GM23338 (cell line): ENCODE measurements at regions not wholly inside any gene's neighbourhood (a gene's known extent, or its start where the extent isn't known, plus 50 kb on each side); places are given as distances from the start of the nearest gene placed in this dataset.

Source experiments
- CREB1 ChIP-seq: fragments of 250-450 bp; sonication (Bioruptor Pico); IDR thresholded peaks from 2 replicates; pipeline ENCODE4 v1.5.0; 2020; ENCODE audit warnings: low read depth, mild to moderate bottlenecking, moderate library complexity
- CTCF ChIP-seq, 2 experiments: fragments of 200-600 bp in 1 of 2; sonication (generic) in 1 of 2; conservative IDR thresholded peaks; 2 replicates each; pipeline versions ENCODE4 v1.5.1 to v1.6.1; 2016 to 2017; ENCODE audit warnings: antibody characterized with exemption in 2 of 2, low read depth in 2 of 2, mild to moderate bottlenecking in 2 of 2, moderate library complexity in 1 of 2
- EZH2 ChIP-seq: fragments of 200-600 bp; sonication (generic); IDR thresholded peaks from one replicate; pipeline ENCODE4 v1.8.0; 2017; ENCODE audit warnings: antibody characterized with exemption, mild to moderate bottlenecking, low read depth; ENCODE audit not compliant: unreplicated experiment
- EZH2phosphoT487 ChIP-seq: fragments of 200-600 bp; sonication (generic); IDR thresholded peaks from one replicate; pipeline ENCODE4 v1.8.1; 2018; ENCODE audit warnings: antibody characterized with exemption; ENCODE audit not compliant: unreplicated experiment
- JUNB ChIP-seq: IDR thresholded peaks from one replicate; pipeline ENCODE4 v1.6.1; 2016; ENCODE audit warnings: antibody characterized with exemption; ENCODE audit not compliant: unreplicated experiment
- POLR2AphosphoS5 ChIP-seq: IDR thresholded peaks from 2 replicates; pipeline ENCODE4 v1.6.1; 2016; ENCODE audit warnings: antibody characterized with exemption, low read depth
- STAT1 ChIP-seq: IDR thresholded peaks from one replicate; pipeline ENCODE4 v1.6.1; 2016; ENCODE audit warnings: antibody characterized with exemption; ENCODE audit not compliant: unreplicated experiment
- ZNF114 ChIP-seq: fragments of 250-450 bp; sonication (Bioruptor Pico); IDR thresholded peaks from 2 replicates; pipeline ENCODE4 v1.5.0; 2020; ENCODE audit warnings: mild to moderate bottlenecking, moderate library complexity
- ZNF331 ChIP-seq: fragments of 250-450 bp; sonication (Bioruptor Pico); IDR thresholded peaks from 2 replicates; pipeline ENCODE4 v1.5.0; 2020; ENCODE audit warnings: low read depth, mild to moderate bottlenecking, moderate library complexity
- TF ChIP-seq, protein P1 (sequence below): IDR thresholded peaks from one replicate; pipeline ENCODE4 v1.6.1; 2018; ENCODE audit warnings: antibody characterized with exemption; ENCODE audit not compliant: unreplicated experiment
- TF ChIP-seq, protein P2 (sequence below): IDR thresholded peaks from 2 replicates; pipeline ENCODE4 v1.6.1; 2016; ENCODE audit warnings: antibody characterized with exemption
- TF ChIP-seq, protein P3 (sequence below): fragments of 250-450 bp; sonication (Bioruptor Pico); IDR thresholded peaks from 2 replicates; pipeline ENCODE4 v1.5.0; 2020; ENCODE audit warnings: mild to moderate bottlenecking, moderate library complexity

DNA sequence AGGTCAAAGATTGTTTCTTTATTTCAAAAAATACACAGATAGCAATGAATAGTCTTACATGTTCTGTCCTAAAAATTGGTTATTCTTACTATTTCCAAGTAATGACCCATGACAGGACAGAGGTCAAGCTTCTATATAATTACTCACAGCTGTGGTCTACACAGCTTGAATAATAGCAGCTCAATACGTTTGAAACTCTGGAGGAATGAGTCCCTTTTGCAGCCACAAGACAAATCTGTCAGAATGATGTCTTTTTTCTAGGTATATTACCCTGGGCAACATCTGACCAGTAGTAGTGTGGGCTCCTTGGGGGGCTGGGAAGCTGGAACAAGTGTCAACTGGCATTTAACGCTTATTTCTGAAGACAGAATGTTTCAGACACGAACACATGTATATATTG is 84.9 kb upstream of the HTR1B start:
- TF ChIP-seq CTCF (conservative IDR thresholded peaks at IDR 0.05; ENCODE audit: low read depth in 2 of 2) (no peak), EZH2 (no peak), ZNF331 (CRISPR knock-in tag) (no peak), POLR2AphosphoS5 (no peak), EZH2phosphoT487 (no peak), CREB1 (CRISPR knock-in tag) (no peak), JUNB (no peak), ZNF114 (CRISPR knock-in tag) (no peak), STAT1 (no peak)
- TF ChIP-seq, protein P1, sequence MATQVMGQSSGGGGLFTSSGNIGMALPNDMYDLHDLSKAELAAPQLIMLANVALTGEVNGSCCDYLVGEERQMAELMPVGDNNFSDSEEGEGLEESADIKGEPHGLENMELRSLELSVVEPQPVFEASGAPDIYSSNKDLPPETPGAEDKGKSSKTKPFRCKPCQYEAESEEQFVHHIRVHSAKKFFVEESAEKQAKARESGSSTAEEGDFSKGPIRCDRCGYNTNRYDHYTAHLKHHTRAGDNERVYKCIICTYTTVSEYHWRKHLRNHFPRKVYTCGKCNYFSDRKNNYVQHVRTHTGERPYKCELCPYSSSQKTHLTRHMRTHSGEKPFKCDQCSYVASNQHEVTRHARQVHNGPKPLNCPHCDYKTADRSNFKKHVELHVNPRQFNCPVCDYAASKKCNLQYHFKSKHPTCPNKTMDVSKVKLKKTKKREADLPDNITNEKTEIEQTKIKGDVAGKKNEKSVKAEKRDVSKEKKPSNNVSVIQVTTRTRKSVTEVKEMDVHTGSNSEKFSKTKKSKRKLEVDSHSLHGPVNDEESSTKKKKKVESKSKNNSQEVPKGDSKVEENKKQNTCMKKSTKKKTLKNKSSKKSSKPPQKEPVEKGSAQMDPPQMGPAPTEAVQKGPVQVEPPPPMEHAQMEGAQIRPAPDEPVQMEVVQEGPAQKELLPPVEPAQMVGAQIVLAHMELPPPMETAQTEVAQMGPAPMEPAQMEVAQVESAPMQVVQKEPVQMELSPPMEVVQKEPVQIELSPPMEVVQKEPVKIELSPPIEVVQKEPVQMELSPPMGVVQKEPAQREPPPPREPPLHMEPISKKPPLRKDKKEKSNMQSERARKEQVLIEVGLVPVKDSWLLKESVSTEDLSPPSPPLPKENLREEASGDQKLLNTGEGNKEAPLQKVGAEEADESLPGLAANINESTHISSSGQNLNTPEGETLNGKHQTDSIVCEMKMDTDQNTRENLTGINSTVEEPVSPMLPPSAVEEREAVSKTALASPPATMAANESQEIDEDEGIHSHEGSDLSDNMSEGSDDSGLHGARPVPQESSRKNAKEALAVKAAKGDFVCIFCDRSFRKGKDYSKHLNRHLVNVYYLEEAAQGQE, result no peak
- TF ChIP-seq, protein P2, sequence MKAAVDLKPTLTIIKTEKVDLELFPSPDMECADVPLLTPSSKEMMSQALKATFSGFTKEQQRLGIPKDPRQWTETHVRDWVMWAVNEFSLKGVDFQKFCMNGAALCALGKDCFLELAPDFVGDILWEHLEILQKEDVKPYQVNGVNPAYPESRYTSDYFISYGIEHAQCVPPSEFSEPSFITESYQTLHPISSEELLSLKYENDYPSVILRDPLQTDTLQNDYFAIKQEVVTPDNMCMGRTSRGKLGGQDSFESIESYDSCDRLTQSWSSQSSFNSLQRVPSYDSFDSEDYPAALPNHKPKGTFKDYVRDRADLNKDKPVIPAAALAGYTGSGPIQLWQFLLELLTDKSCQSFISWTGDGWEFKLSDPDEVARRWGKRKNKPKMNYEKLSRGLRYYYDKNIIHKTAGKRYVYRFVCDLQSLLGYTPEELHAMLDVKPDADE, result no peak
- TF ChIP-seq, protein P3, sequence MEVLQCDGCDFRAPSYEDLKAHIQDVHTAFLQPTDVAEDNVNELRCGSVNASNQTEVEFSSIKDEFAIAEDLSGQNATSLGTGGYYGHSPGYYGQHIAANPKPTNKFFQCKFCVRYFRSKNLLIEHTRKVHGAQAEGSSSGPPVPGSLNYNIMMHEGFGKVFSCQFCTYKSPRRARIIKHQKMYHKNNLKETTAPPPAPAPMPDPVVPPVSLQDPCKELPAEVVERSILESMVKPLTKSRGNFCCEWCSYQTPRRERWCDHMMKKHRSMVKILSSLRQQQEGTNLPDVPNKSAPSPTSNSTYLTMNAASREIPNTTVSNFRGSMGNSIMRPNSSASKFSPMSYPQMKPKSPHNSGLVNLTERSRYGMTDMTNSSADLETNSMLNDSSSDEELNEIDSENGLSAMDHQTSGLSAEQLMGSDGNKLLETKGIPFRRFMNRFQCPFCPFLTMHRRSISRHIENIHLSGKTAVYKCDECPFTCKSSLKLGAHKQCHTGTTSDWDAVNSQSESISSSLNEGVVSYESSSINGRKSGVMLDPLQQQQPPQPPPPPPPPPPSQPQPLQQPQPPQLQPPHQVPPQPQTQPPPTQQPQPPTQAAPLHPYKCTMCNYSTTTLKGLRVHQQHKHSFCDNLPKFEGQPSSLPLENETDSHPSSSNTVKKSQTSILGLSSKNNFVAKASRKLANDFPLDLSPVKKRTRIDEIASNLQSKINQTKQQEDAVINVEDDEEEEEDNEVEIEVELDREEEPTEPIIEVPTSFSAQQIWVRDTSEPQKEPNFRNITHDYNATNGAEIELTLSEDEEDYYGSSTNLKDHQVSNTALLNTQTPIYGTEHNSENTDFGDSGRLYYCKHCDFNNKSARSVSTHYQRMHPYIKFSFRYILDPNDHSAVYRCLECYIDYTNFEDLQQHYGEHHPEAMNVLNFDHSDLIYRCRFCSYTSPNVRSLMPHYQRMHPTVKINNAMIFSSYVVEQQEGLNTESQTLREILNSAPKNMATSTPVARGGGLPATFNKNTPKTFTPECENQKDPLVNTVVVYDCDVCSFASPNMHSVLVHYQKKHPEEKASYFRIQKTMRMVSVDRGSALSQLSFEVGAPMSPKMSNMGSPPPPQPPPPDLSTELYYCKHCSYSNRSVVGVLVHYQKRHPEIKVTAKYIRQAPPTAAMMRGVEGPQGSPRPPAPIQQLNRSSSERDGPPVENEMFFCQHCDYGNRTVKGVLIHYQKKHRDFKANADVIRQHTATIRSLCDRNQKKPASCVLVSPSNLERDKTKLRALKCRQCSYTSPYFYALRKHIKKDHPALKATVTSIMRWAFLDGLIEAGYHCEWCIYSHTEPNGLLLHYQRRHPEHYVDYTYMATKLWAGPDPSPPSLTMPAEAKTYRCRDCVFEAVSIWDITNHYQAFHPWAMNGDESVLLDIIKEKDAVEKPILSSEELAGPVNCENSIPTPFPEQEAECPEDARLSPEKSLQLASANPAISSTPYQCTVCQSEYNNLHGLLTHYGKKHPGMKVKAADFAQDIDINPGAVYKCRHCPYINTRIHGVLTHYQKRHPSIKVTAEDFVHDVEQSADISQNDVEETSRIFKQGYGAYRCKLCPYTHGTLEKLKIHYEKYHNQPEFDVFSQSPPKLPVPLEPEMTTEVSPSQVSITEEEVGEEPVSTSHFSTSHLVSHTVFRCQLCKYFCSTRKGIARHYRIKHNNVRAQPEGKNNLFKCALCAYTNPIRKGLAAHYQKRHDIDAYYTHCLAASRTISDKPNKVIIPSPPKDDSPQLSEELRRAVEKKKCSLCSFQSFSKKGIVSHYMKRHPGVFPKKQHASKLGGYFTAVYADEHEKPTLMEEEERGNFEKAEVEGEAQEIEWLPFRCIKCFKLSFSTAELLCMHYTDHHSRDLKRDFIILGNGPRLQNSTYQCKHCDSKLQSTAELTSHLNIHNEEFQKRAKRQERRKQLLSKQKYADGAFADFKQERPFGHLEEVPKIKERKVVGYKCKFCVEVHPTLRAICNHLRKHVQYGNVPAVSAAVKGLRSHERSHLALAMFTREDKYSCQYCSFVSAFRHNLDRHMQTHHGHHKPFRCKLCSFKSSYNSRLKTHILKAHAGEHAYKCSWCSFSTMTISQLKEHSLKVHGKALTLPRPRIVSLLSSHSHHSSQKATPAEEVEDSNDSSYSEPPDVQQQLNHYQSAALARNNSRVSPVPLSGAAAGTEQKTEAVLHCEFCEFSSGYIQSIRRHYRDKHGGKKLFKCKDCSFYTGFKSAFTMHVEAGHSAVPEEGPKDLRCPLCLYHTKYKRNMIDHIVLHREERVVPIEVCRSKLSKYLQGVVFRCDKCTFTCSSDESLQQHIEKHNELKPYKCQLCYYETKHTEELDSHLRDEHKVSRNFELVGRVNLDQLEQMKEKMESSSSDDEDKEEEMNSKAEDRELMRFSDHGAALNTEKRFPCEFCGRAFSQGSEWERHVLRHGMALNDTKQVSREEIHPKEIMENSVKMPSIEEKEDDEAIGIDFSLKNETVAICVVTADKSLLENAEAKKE (CRISPR knock-in tag), result no peak
